ENCODE measurements at regions not wholly inside any gene's neighbourhood (a gene's known extent, or its start where the extent isn't known, plus 50 kb on each side); places are given as distances from the start of the nearest gene placed in this dataset.

DNA sequence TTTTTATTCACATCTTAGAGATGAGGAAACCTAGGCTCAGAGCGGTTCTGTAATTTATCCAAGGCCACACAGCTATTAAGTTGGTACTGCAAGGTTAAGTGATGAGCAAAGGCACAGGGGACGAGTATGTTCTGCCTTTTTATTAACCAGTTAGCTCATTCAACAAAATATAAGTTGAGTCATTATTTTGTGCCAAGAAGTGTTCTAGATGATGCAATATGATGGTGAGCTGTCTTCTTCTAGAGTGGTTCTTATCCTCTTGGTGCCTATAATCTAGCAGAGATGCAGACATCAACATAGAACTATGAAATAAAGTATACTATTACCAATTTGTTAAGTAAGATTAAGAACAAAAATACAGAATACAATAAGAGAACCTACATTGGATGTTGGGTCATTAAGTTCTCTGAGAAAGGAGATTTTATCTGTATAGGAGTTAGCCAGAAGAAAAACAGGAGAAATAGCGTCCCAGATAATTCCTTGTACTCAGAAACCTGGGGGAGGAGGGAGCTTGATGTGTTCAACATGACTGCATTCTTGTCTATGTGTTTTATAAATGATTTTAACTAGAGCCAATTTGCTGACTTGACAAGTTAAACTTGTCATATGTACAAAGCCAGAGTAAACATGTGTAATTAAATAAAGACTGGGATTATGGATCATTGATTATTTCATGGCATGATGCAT is 122.3 kb downstream of the TBXT start:
- TF ChIP-seq, protein P1, sequence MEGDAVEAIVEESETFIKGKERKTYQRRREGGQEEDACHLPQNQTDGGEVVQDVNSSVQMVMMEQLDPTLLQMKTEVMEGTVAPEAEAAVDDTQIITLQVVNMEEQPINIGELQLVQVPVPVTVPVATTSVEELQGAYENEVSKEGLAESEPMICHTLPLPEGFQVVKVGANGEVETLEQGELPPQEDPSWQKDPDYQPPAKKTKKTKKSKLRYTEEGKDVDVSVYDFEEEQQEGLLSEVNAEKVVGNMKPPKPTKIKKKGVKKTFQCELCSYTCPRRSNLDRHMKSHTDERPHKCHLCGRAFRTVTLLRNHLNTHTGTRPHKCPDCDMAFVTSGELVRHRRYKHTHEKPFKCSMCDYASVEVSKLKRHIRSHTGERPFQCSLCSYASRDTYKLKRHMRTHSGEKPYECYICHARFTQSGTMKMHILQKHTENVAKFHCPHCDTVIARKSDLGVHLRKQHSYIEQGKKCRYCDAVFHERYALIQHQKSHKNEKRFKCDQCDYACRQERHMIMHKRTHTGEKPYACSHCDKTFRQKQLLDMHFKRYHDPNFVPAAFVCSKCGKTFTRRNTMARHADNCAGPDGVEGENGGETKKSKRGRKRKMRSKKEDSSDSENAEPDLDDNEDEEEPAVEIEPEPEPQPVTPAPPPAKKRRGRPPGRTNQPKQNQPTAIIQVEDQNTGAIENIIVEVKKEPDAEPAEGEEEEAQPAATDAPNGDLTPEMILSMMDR (IDR thresholded peaks at IDR 0.05): no peak
- no peak for TF ChIP-seq POLR2A (IDR thresholded peaks at IDR 0.05)
- TF ChIP-seq POLR2AphosphoS5 (IDR thresholded peaks at IDR 0.05): no peak
- TF ChIP-seq EP300 (IDR thresholded peaks at IDR 0.05): no peak
